ENCODE measurements at regions not wholly inside any gene's neighbourhood (a gene's known extent, or its start where the extent isn't known, plus 50 kb on each side); places are given as distances from the start of the nearest gene placed in this dataset.
"Not testable (repeated sequence)": the region's sequence is repeated elsewhere in the genome, so short reads cannot be mapped to it uniquely, and the experiment has no call there.

GRCh38 chr6:56904068-56904467 lies 50.8 kb upstream of the BEND6 start:
- no peak for DNase-seq (ENCODE audit: low read depth)

GRCh38 chr6:56902641-56903464 lies 52.1 kb upstream of the BEND6 start:
- peak; percentile 47 for DNase-seq (ENCODE audit: low read depth)

GRCh38 chr6:56900784-56901183 lies 54.1 kb upstream of the BEND6 start:
- DNase-seq (ENCODE audit: low read depth), result no peak

- no peak for DNase-seq (ENCODE audit: low read depth)
Measured at GRCh38 chr6:56899753-56900152, 55.2 kb upstream of the BEND6 start.

GRCh38 chr6:56899311-56899710 lies 55.6 kb upstream of the BEND6 start:
- peak; percentile 25 for DNase-seq (ENCODE audit: low read depth)

GRCh38 chr6:56897789-56898529 lies 56.9 kb upstream of the BEND6 start:
- DNase-seq (ENCODE audit: low read depth), result no peak

- DNase-seq (ENCODE audit: low read depth), result no peak
Measured at GRCh38 chr6:56891754-56892153, 63.2 kb upstream of the BEND6 start.

GRCh38 chr6:56890683-56891429 lies 64.1 kb upstream of the BEND6 start:
- peak; percentile 87 for DNase-seq (ENCODE audit: low read depth)

- no peak for DNase-seq (ENCODE audit: low read depth)
Measured at GRCh38 chr6:56890066-56890465, 64.8 kb upstream of the BEND6 start.

GRCh38 chr6:56889492-56889891 lies 65.4 kb upstream of the BEND6 start:
- DNase-seq (ENCODE audit: low read depth), result no peak

- no peak for DNase-seq (ENCODE audit: low read depth)
Measured at GRCh38 chr6:56888687-56889086, 66.2 kb upstream of the BEND6 start.

- DNase-seq (ENCODE audit: low read depth), result no peak
Measured at GRCh38 chr6:56887086-56887485, 67.8 kb upstream of the BEND6 start.

- DNase-seq (ENCODE audit: low read depth), result no peak
Measured at GRCh38 chr6:56877922-56878321, 77.0 kb upstream of the BEND6 start.

- DNase-seq (ENCODE audit: low read depth), result no peak
Measured at GRCh38 chr6:56875961-56876360, 78.9 kb upstream of the BEND6 start.

- DNase-seq (ENCODE audit: low read depth), result no peak
Measured at GRCh38 chr6:56875523-56875922, 79.4 kb upstream of the BEND6 start.

- no peak for DNase-seq (ENCODE audit: low read depth)
Measured at GRCh38 chr6:56874328-56874727, 80.6 kb upstream of the BEND6 start.

GRCh38 chr6:56870053-56870452 lies 84.9 kb upstream of the BEND6 start:
- not testable (repeated sequence) for DNase-seq (ENCODE audit: low read depth)

- no peak for DNase-seq (ENCODE audit: low read depth)
Measured at GRCh38 chr6:56869346-56869745, 85.6 kb upstream of the BEND6 start.

- no peak for DNase-seq (ENCODE audit: low read depth)
Measured at GRCh38 chr6:56868687-56869086, 86.2 kb upstream of the BEND6 start.

- no peak for DNase-seq (ENCODE audit: low read depth)
Measured at GRCh38 chr6:56866917-56867522, 87.9 kb upstream of the BEND6 start.

- no peak for DNase-seq (ENCODE audit: low read depth)
Measured at GRCh38 chr6:56865081-56865875, 89.6 kb upstream of the BEND6 start.

All from stromal cell of bone marrow (primary cell).